Cardiac muscle cell (in vitro differentiated cells and primary cell): ENCODE measurements at regions not wholly inside any gene's neighbourhood (a gene's known extent, or its start where the extent isn't known, plus 50 kb on each side); places are given as distances from the start of the nearest gene placed in this dataset.

Experiments
- DNase-seq, 2 donors: peaks; one replicate each; pipeline versions ENCODE4 v3.0.0 to v3.0.0-alpha.2; 2010 to 2017; ENCODE audit warnings: low read depth in 1 of 2, low spot score in 1 of 2
- H3K27ac ChIP-seq: fragments of 200-600 bp; sonication (generic); 2 replicates; pipeline ENCODE4 v1.5.1; 2016
- H3K27me3 ChIP-seq: fragments of 200-600 bp; sonication (generic); 2 replicates; pipeline ENCODE4 v1.6.0; 2016; ENCODE audit warnings: control low read depth
- H3K36me3 ChIP-seq: fragments of 200-600 bp; sonication (generic); 2 replicates; pipeline ENCODE4 v1.5.1; 2016; ENCODE audit warnings: control low read depth
- H3K4me1 ChIP-seq: fragments of 200-600 bp; sonication (generic); 2 replicates; pipeline ENCODE4 v1.8.1; 2017; ENCODE audit warnings: low read depth, mild to moderate bottlenecking, mixed run types
- H3K4me3 ChIP-seq: fragments of 200-600 bp; sonication (generic); 2 replicates; pipeline ENCODE4 v1.5.1; 2016; ENCODE audit warnings: mild to moderate bottlenecking
- H3K9me3 ChIP-seq: fragments of 200-600 bp; sonication (generic); 2 replicates; pipeline ENCODE4 v1.5.1; 2017; ENCODE audit warnings: low read depth, mild to moderate bottlenecking, control low read depth
- CTCF ChIP-seq: IDR thresholded peaks from 2 replicates; pipeline ENCODE4 v1.5.1; 2012; ENCODE audit warnings: low read depth, mild to moderate bottlenecking, low read length

DNA sequence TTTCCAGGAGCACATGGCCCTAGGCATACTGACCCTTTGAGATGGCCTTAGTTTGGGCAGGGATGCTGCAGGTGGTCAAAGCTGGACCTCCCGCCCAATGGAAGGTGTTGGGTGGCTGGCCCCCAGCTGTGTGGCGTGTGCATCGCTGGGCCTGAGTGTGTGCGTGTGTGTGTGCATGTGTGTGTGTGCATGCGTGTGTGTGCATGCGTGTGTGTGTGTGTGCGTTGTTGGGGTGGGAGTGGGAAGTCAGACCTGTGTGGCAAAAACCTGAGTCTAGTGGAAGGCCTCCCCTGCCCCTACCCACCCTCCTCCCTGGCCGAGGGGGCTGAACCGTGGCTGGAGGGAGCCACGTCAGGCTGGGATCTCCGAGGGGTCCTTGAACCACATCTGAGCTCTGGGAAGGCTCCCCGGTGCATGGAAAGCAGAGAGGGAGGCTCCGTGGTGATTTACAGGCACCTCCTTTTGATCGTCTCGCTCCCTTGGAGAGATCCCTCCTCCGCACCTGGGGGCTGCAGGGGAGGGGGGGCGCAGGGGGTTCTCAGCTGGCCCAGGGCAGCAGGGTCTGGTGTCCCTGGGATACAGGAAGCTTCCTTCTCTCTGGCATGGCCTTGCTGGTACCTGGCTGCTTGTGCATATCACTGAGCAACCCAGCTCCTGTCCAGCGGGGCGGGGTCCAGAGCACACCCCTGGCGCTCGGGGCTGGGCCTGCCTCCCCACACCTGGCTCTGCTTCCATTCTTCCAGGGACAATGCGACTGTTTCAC lies 124.7 kb upstream of the WNT4 start:
- DNase-seq, result no peak
- H3K27ac ChIP-seq, result no peak overlapping the region

GRCh38 chr1:22268327-22268726 lies 125.4 kb upstream of the WNT4 start:
- DNase-seq, result no peak
- no peak overlapping the region for H3K27ac ChIP-seq
- H3K36me3 ChIP-seq, result no peaks in the 10 kb centered on the region
- no peak for TF ChIP-seq CTCF
- H3K9me3 ChIP-seq, result no peaks in the 10 kb centered on the region
- peaks cover 10% of the 10 kb centered on the region for H3K27me3 ChIP-seq
- H3K4me3 ChIP-seq, result no peak overlapping the region
- no peaks in the 10 kb centered on the region for H3K4me1 ChIP-seq

More for the DNA sequence above, 124.7 kb upstream of the WNT4 start:
- Histone ChIP-seq H3K4me3 (no peak overlapping the region), H3K9me3 (no peaks in the 10 kb centered on the region), H3K36me3 (no peaks in the 10 kb centered on the region), H3K4me1 (no peaks in the 10 kb centered on the region), H3K27me3 (peaks cover 4% of the 10 kb centered on the region)
- no peak for TF ChIP-seq CTCF

DNA sequence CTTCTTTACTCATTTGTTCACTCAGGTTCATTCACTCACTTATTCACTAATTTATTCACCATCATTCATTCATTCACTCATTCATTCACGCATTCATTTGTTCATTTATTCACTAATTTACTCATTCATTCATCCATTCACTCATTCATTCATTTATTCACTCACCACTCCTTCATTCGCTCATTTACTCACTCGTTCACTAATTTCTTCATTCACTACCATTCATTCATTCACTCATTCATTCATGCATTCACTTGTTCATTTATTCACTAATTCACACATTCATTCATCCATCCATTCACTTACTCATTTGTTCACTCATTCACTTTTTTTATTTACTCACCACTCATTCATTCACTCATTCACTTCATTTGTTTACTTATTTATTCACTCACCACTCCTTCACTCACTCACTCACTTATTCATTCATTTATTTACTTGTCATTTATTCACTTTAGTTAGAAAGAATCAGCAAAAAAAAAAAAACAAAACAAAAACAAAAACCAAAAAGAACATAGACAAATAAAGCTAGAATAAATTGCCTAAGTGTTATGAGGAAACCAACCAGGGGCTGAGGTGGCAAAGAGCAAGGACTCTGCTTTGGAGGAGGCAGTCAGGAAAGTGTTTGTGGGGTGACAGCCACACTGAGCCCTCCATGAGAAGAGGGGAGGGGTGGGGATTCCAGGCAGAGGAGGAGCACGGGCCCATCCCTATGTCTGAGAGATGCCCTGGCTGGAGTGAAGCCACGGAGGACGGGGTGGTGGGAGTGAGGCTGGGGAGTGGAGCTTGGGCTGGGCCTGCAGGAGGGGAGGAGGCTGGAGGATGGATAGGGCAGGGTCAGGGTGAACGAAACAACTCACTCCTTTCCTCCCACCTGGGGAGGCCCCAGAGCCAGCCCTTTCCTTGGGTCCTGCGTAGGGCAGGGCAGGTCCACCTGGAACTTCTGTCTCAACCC lies 129.2 kb upstream of the WNT4 start:
- Histone ChIP-seq H3K36me3 (no peaks in the 10 kb centered on the region), H3K27me3 (peaks cover 43% of the 10 kb centered on the region), H3K27ac (no peak overlapping the region), H3K4me1 (no peaks in the 10 kb centered on the region), H3K4me3 (no peak overlapping the region), H3K9me3 (no peaks in the 10 kb centered on the region)
- DNase-seq, result no peak
- TF ChIP-seq CTCF, result no peak

DNA sequence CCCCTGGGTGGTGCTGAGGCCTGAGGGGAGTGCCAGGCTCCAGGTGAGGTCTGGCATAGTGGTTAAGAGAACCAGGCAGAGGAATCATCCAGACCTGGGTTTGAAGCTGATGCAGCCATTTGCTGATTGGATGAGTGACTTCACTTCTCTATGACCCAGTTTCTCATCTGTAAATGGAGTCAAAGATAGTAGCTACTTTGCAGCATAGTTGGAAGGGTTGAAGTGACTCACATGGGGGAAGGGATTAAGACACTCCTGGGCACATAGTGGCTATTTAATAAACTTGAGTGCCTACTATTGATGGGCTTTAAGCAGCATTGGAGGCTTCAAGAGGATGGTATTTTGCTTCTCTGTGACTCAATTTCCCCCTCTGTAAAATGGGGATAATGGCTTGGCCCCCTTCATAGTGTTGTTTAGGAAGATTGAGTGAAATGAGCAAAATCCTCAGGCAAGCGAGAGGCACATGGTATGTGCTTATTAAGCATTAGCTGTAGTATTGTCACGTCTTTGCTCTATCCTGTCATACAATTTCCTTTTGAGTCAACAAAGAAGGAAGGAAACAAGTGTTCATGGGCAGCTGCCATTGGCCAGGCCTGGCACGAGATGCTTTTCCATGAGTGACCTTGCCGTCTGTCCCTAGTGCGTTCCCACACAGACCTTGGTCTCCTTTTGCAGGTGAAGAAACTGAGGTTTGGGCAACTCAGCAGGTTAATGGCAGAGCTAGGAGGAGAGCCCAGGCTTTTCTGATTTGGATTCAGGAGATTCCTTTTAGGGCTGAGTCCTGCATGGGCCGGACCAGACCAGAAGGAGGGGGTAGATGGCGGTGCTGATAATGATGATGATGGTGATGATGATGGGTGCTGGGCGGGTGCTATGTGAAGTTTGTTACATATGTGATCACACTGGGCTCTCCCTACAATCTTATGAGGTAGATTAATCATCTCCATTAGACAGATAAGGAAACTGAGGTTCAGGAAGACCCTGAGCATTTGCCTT lies 131.1 kb upstream of the WNT4 start:
- Histone ChIP-seq H3K4me1 (no peaks in the 10 kb centered on the region), H3K27me3 (peaks cover 43% of the 10 kb centered on the region), H3K27ac (no peak overlapping the region), H3K9me3 (no peaks in the 10 kb centered on the region), H3K36me3 (no peaks in the 10 kb centered on the region), H3K4me3 (no peak overlapping the region)
- DNase-seq, result no peak
- no peak for TF ChIP-seq CTCF

- no peak for TF ChIP-seq CTCF
- H3K4me3 ChIP-seq, result no peak overlapping the region
- H3K4me1 ChIP-seq, result no peaks in the 10 kb centered on the region
- no peak for DNase-seq
- no peaks in the 10 kb centered on the region for H3K9me3 ChIP-seq
- no peak overlapping the region for H3K27ac ChIP-seq
- H3K36me3 ChIP-seq, result no peaks in the 10 kb centered on the region
- H3K27me3 ChIP-seq, result peaks cover 43% of the 10 kb centered on the region
These were observed 132.3 kb upstream of the WNT4 start for GRCh38 chr1:22275167-22275566.
